ENCODE measurements at regions not wholly inside any gene's neighbourhood (a gene's known extent, or its start where the extent isn't known, plus 50 kb on each side); places are given as distances from the start of the nearest gene placed in this dataset.

GRCh38 chr7:13551503-13551902 lies 438.0 kb downstream of the ETV1 start:
- DNase-seq (no peak), ATAC-seq (ENCODE audit: low FRiP score) (no peak)
- intact Hi-C loops (cut with DNase I): no loop called here
- Histone ChIP-seq H3K27ac (ENCODE audit: low read depth in 1 of 2, low read length in 2 of 2) (no peak overlapping the region), H3K4me1 (ENCODE audit: control insufficient read depth in 1 of 2, insufficient read depth in 2 of 2, low read length in 2 of 2) (no peaks in the 10 kb centered on the region), H3K9me3 (ENCODE audit: control insufficient read depth, low read length) (peaks cover 1% of the 10 kb centered on the region), H3K27me3 (ENCODE audit: control insufficient read depth in 1 of 2, insufficient read depth in 2 of 2, low read length in 1 of 2) (no peaks in the 10 kb centered on the region), H3K4me3 (ENCODE audit: low read length in 2 of 2) (no peak overlapping the region), H3K36me3 (ENCODE audit: control insufficient read depth in 1 of 2, insufficient read depth in 2 of 2, low read length in 1 of 2) (no peaks in the 10 kb centered on the region)
- 66 to 68% methylated on average over 3 of the region's 3 CpGs for WGBS, 2 donors

DNA sequence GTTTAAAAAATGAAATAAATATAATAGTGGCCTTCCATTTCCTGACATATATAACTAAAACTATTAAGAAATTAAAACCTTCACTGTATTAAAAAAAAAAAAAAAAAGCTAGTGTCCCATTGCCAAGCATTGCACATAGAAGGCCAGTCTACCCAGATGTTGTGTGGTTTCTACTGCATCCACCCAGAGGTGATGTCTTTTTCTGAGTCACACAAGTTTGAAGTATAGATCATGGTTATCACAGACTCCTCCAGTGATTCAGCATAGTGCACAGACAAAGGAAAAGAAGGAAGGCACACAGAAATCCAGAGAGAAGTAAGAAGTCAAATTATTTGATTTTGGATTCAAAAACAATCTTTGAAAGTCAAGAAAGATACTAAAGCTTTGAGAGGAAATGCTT lies 429.0 kb downstream of the ETV1 start:
- no peaks in the 10 kb centered on the region for H3K36me3 ChIP-seq (ENCODE audit: control insufficient read depth in 1 of 2, insufficient read depth in 2 of 2, low read length in 1 of 2)
- DNase-seq: no peak
- H3K27me3 ChIP-seq (ENCODE audit: control insufficient read depth in 1 of 2, insufficient read depth in 2 of 2, low read length in 1 of 2): no peaks in the 10 kb centered on the region
- no peak for ATAC-seq (ENCODE audit: low FRiP score)
- H3K4me1 ChIP-seq (ENCODE audit: control insufficient read depth in 1 of 2, insufficient read depth in 2 of 2, low read length in 2 of 2): no peaks in the 10 kb centered on the region
- no peak overlapping the region for H3K27ac ChIP-seq (ENCODE audit: low read depth in 1 of 2, low read length in 2 of 2)
- no peak overlapping the region for H3K4me3 ChIP-seq (ENCODE audit: low read length in 2 of 2)
- intact Hi-C loops (cut with DNase I): no loop called here
- no peaks in the 10 kb centered on the region for H3K9me3 ChIP-seq (ENCODE audit: control insufficient read depth, low read length)

GRCh38 chr7:13563257-13563656 lies 426.2 kb downstream of the ETV1 start:
- Histone ChIP-seq H3K9me3 (ENCODE audit: control insufficient read depth, low read length) (no peaks in the 10 kb centered on the region), H3K36me3 (ENCODE audit: control insufficient read depth in 1 of 2, insufficient read depth in 2 of 2, low read length in 1 of 2) (no peaks in the 10 kb centered on the region), H3K4me3 (ENCODE audit: low read length in 2 of 2) (no peak overlapping the region), H3K27ac (ENCODE audit: low read depth in 1 of 2, low read length in 2 of 2) (no peak overlapping the region), H3K4me1 (ENCODE audit: control insufficient read depth in 1 of 2, insufficient read depth in 2 of 2, low read length in 2 of 2) (no peaks in the 10 kb centered on the region), H3K27me3 (ENCODE audit: control insufficient read depth in 1 of 2, insufficient read depth in 2 of 2, low read length in 1 of 2) (no peaks in the 10 kb centered on the region)
- no peak for DNase-seq
- intact Hi-C loops (cut with DNase I): no loop called here
- ATAC-seq (ENCODE audit: low FRiP score): no peak
- WGBS, 2 donors: 80 to 81% methylated on average over 3 of the region's 3 CpGs

DNA sequence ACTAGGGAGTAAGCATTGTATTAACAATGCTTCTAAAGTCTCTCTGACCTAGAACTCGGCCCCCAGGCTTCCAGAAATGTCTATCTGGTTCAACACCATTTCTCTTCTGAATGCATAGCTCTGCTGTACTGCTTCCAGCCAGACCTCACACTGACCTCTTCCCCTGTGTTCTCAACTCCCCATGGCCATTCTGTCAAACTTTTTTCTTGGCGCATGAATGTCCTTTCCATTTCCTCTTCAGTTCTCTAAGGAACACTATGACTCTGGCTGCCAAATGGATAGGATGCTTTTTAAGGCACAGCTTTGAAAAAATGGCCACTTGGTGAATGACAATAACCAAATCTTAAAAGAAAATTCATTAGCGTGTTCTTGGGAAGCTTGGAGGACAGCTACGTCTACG lies 425.8 kb downstream of the ETV1 start:
- DNase-seq (no peak), ATAC-seq (ENCODE audit: low FRiP score) (no peak)
- Histone ChIP-seq H3K4me3 (ENCODE audit: low read length in 2 of 2) (no peak overlapping the region), H3K36me3 (ENCODE audit: control insufficient read depth in 1 of 2, insufficient read depth in 2 of 2, low read length in 1 of 2) (no peaks in the 10 kb centered on the region), H3K27ac (ENCODE audit: low read depth in 1 of 2, low read length in 2 of 2) (no peak overlapping the region), H3K4me1 (ENCODE audit: control insufficient read depth in 1 of 2, insufficient read depth in 2 of 2, low read length in 2 of 2) (no peaks in the 10 kb centered on the region), H3K9me3 (ENCODE audit: control insufficient read depth, low read length) (no peaks in the 10 kb centered on the region), H3K27me3 (ENCODE audit: control insufficient read depth in 1 of 2, insufficient read depth in 2 of 2, low read length in 1 of 2) (no peaks in the 10 kb centered on the region)
- WGBS, 2 donors: 76 to 77% methylated on average over 5 of the region's 5 CpGs
- intact Hi-C loops (cut with DNase I): no loop called here

- Histone ChIP-seq H3K9me3 (ENCODE audit: control insufficient read depth, low read length) (no peaks in the 10 kb centered on the region), H3K4me1 (ENCODE audit: control insufficient read depth in 1 of 2, insufficient read depth in 2 of 2, low read length in 2 of 2) (no peaks in the 10 kb centered on the region), H3K4me3 (ENCODE audit: low read length in 2 of 2) (no peak overlapping the region), H3K36me3 (ENCODE audit: control insufficient read depth in 1 of 2, insufficient read depth in 2 of 2, low read length in 1 of 2) (no peaks in the 10 kb centered on the region), H3K27ac (ENCODE audit: low read depth in 1 of 2, low read length in 2 of 2) (no peak overlapping the region), H3K27me3 (ENCODE audit: control insufficient read depth in 1 of 2, insufficient read depth in 2 of 2, low read length in 1 of 2) (no peaks in the 10 kb centered on the region)
- intact Hi-C loops (cut with DNase I): no loop called here
- WGBS, 2 donors: 56 to 59% methylated on average over 3 of the region's 3 CpGs
- ATAC-seq (ENCODE audit: low FRiP score) (no peak), DNase-seq (no peak)
These were observed 411.8 kb downstream of the ETV1 start for GRCh38 chr7:13577566-13578145.

- H3K9me3 ChIP-seq (ENCODE audit: control insufficient read depth, low read length): no peaks in the 10 kb centered on the region
- no peak overlapping the region for H3K4me3 ChIP-seq (ENCODE audit: low read length in 2 of 2)
- 43 to 66% methylated on average over 1 of the region's 1 CpG for WGBS, 2 donors
These were observed 411.2 kb downstream of the ETV1 start for GRCh38 chr7:13578294-13578693.

DNA sequence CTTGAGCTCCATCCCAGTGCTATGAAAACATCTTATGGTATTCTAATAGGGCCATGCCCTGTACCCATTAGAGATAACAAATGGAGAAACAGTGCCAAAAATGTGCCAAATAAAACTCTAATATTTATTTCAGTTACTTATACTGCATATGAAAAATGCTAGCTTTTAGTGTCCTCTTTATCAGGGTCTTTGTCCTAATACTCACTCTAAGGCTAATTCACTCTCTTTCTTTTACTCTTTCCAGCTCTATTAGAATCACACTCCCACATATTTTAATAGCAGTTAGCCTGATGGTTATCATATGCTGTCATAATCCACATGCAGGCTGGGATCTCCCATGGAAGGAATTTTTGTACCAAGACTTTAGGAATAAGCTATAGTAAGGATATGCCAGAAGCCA lies 408.4 kb downstream of the ETV1 start:
- no peaks in the 10 kb centered on the region for H3K36me3 ChIP-seq (ENCODE audit: control insufficient read depth in 1 of 2, insufficient read depth in 2 of 2, low read length in 1 of 2)
- H3K27me3 ChIP-seq (ENCODE audit: control insufficient read depth in 1 of 2, insufficient read depth in 2 of 2, low read length in 1 of 2): no peaks in the 10 kb centered on the region
- intact Hi-C loops (cut with DNase I): no loop called here
- H3K4me1 ChIP-seq (ENCODE audit: control insufficient read depth in 1 of 2, insufficient read depth in 2 of 2, low read length in 2 of 2): no peaks in the 10 kb centered on the region
- H3K4me3 ChIP-seq (ENCODE audit: low read length in 2 of 2): no peak overlapping the region
- H3K9me3 ChIP-seq (ENCODE audit: control insufficient read depth, low read length): no peaks in the 10 kb centered on the region
- DNase-seq (no peak), ATAC-seq (ENCODE audit: low FRiP score) (no peak)
- H3K27ac ChIP-seq (ENCODE audit: low read depth in 1 of 2, low read length in 2 of 2): no peak overlapping the region

More at GRCh38 chr7:13578294-13578693, 411.2 kb downstream of the ETV1 start:
- Histone ChIP-seq H3K27ac (ENCODE audit: low read depth in 1 of 2, low read length in 2 of 2) (no peak overlapping the region), H3K4me1 (ENCODE audit: control insufficient read depth in 1 of 2, insufficient read depth in 2 of 2, low read length in 2 of 2) (no peaks in the 10 kb centered on the region), H3K36me3 (ENCODE audit: control insufficient read depth in 1 of 2, insufficient read depth in 2 of 2, low read length in 1 of 2) (no peaks in the 10 kb centered on the region), H3K27me3 (ENCODE audit: control insufficient read depth in 1 of 2, insufficient read depth in 2 of 2, low read length in 1 of 2) (no peaks in the 10 kb centered on the region)
- intact Hi-C loops (cut with DNase I): no loop called here
- no peak for DNase-seq
- ATAC-seq (ENCODE audit: low FRiP score): no peak

DNA sequence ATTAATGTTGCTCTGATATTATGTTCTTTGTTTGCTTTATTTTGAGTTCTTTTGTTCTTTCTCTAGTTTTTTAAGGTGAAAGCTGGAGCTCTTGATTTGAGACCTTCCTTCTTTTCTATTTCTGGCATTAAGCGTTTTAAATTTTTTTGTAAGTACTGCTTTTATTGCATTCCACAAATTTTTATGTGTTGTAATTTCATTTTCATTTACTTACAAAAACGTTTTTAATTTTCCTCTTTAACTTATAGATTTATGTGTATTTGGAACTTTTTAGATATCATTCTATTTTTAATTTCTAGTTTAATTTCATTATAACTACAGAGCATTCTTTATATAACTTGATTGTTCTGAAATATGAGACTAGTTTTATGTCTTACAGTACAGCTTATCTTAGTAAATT lies 395.6 kb downstream of the ETV1 start:
- 41 to 47% methylated on average over 2 of the region's 2 CpGs for WGBS, 2 donors
- H3K27me3 ChIP-seq (ENCODE audit: control insufficient read depth in 1 of 2, insufficient read depth in 2 of 2, low read length in 1 of 2): no peaks in the 10 kb centered on the region
- intact Hi-C loops (cut with DNase I): no loop called here
- DNase-seq (no peak), ATAC-seq (ENCODE audit: low FRiP score) (no peak)
- no peaks in the 10 kb centered on the region for H3K36me3 ChIP-seq (ENCODE audit: control insufficient read depth in 1 of 2, insufficient read depth in 2 of 2, low read length in 1 of 2)
- H3K4me3 ChIP-seq (ENCODE audit: low read length in 2 of 2): no peak overlapping the region
- H3K27ac ChIP-seq (ENCODE audit: low read depth in 1 of 2, low read length in 2 of 2): no peak overlapping the region
- no peaks in the 10 kb centered on the region for H3K9me3 ChIP-seq (ENCODE audit: control insufficient read depth, low read length)
- H3K4me1 ChIP-seq (ENCODE audit: control insufficient read depth in 1 of 2, insufficient read depth in 2 of 2, low read length in 2 of 2): no peaks in the 10 kb centered on the region

- whole genome bisulfite sequencing, 2 donors: 48 to 53% methylated on average over 2 of the region's 2 CpGs
- no peaks in the 10 kb centered on the region for H3K4me1 ChIP-seq (ENCODE audit: control insufficient read depth in 1 of 2, insufficient read depth in 2 of 2, low read length in 2 of 2)
- H3K27ac ChIP-seq (ENCODE audit: low read depth in 1 of 2, low read length in 2 of 2): no peak overlapping the region
- H3K4me3 ChIP-seq (ENCODE audit: low read length in 2 of 2): no peak overlapping the region
- H3K36me3 ChIP-seq (ENCODE audit: control insufficient read depth in 1 of 2, insufficient read depth in 2 of 2, low read length in 1 of 2): no peaks in the 10 kb centered on the region
- no peaks in the 10 kb centered on the region for H3K27me3 ChIP-seq (ENCODE audit: control insufficient read depth in 1 of 2, insufficient read depth in 2 of 2, low read length in 1 of 2)
- ATAC-seq (ENCODE audit: low FRiP score) (no peak), DNase-seq (no peak)
- intact Hi-C loops (cut with DNase I): no loop called here
- H3K9me3 ChIP-seq (ENCODE audit: control insufficient read depth, low read length): no peaks in the 10 kb centered on the region
These were observed 387.4 kb downstream of the ETV1 start for GRCh38 chr7:13602036-13602435.
